ENCODE measurements at regions not wholly inside any gene's neighbourhood (a gene's known extent, or its start where the extent isn't known, plus 50 kb on each side); places are given as distances from the start of the nearest gene placed in this dataset.

DNA sequence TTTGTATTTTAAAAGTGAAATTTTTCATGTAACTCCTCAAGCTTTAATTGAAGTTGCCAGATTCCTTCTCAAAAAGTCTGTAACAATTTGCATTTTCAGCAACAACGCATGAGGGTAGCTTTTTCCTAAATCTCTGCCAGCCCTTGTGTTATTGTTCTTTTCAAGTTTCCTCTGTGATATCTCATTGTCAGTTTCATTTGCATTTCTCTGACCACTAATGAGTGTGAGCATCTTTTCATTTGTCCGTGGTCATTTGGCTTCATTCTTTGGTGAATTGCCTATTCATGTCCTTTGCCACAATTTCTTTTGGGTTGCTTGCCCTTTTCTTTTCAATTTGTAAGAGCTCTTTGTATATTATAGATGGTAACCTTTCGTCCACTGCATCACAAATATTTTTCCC, 68.0 kb upstream of the NKD1 start:
- WGBS = 82% methylated on average over 3 of the region's 3 CpGs
- no peak for DNase-seq (ENCODE audit: low spot score)

DNA sequence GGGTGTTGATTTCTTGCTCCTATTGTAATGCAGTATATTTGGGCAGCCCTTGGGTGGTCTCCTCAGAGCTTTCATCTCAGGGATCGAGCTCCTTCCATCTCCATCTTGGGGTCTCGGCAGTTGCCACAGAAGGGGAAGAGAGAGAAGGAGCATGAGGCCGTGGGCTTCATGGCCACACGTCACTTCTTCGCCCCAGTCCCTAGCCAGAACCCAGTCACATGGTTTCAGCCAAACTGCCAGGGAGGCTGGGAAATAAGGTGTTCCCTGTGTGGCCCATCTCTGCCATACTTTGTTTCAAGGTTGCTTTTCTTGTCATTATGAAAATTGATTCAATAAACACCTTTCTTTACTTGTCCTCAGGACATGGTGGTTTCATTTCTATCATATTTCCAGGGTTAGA, 68.4 kb upstream of the NKD1 start:
- WGBS = 85% methylated on average over 5 of the region's 5 CpGs

More for the DNA sequence above, 68.0 kb upstream of the NKD1 start:
- Histone ChIP-seq H3K36me3 (ENCODE audit: control insufficient read depth in 4 of 4, insufficient read depth in 3 of 4, low read depth in 1 of 4, low read length in 3 of 4) (no peaks in the 10 kb centered on the region), H3K9me3 (ENCODE audit: control insufficient read depth in 4 of 4, low read length in 3 of 4) (peaks cover 0 to 3% (median under 1%) of the 10 kb centered on the region in 4 donors), H3K4me3 (ENCODE audit: low read depth in 1 of 3, low read length in 3 of 3) (no peak overlapping the region), H3K27ac (ENCODE audit: low read depth in 1 of 2, low read length in 2 of 2) (no peak overlapping the region), H3K4me1 (ENCODE audit: control insufficient read depth in 4 of 4, insufficient read depth in 4 of 4, low read length in 3 of 4) (no peaks in the 10 kb centered on the region), H3K27me3 (ENCODE audit: control insufficient read depth in 4 of 4, insufficient read depth in 4 of 4, low read length in 3 of 4) (peaks cover 0 to 3% (median 0%) of the 10 kb centered on the region in 4 donors), H3K9ac (ENCODE audit: low read depth in 1 of 2, low read length in 2 of 2) (no peak overlapping the region)
- TF ChIP-seq, protein P1, sequence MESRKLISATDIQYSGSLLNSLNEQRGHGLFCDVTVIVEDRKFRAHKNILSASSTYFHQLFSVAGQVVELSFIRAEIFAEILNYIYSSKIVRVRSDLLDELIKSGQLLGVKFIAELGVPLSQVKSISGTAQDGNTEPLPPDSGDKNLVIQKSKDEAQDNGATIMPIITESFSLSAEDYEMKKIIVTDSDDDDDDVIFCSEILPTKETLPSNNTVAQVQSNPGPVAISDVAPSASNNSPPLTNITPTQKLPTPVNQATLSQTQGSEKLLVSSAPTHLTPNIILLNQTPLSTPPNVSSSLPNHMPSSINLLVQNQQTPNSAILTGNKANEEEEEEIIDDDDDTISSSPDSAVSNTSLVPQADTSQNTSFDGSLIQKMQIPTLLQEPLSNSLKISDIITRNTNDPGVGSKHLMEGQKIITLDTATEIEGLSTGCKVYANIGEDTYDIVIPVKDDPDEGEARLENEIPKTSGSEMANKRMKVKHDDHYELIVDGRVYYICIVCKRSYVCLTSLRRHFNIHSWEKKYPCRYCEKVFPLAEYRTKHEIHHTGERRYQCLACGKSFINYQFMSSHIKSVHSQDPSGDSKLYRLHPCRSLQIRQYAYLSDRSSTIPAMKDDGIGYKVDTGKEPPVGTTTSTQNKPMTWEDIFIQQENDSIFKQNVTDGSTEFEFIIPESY (IDR thresholded peaks at IDR 0.05) = no peak
- TF ChIP-seq SP1 (IDR thresholded peaks at IDR 0.05) = no peak
- TF ChIP-seq RAD21 (IDR thresholded peaks at IDR 0.05) = no peak
- no peak for TF ChIP-seq YY1 (IDR thresholded peaks at IDR 0.05)
- no peak for TF ChIP-seq CTCF (IDR thresholded peaks at IDR 0.05; ENCODE audit: low read depth, low read length, missing input control)
- no peak for TF ChIP-seq FOXA1 (IDR thresholded peaks at IDR 0.05)
- no peak for TF ChIP-seq FOXA2 (IDR thresholded peaks at IDR 0.05)
- TF ChIP-seq GABPA (IDR thresholded peaks at IDR 0.05 in 1 of 2, conservative IDR thresholded peaks at IDR 0.05 in 1 of 2) = no peak
- TF ChIP-seq EGR1 (IDR thresholded peaks at IDR 0.05; ENCODE audit: low read depth in 2 of 2) = no peak
- no peak for TF ChIP-seq HNF4G (IDR thresholded peaks at IDR 0.05)

More for the DNA sequence above, 68.4 kb upstream of the NKD1 start:
- Histone ChIP-seq H3K9ac (ENCODE audit: low read depth in 1 of 2, low read length in 2 of 2) (no peak overlapping the region), H3K4me3 (ENCODE audit: low read depth in 1 of 3, low read length in 3 of 3) (no peak overlapping the region), H3K4me1 (ENCODE audit: control insufficient read depth in 4 of 4, insufficient read depth in 4 of 4, low read length in 3 of 4) (no peaks in the 10 kb centered on the region), H3K27me3 (ENCODE audit: control insufficient read depth in 4 of 4, insufficient read depth in 4 of 4, low read length in 3 of 4) (peaks cover 0 to 3% (median 0%) of the 10 kb centered on the region in 4 donors), H3K36me3 (ENCODE audit: control insufficient read depth in 4 of 4, insufficient read depth in 3 of 4, low read depth in 1 of 4, low read length in 3 of 4) (no peaks in the 10 kb centered on the region), H3K9me3 (ENCODE audit: control insufficient read depth in 4 of 4, low read length in 3 of 4) (no peaks in the 10 kb centered on the region), H3K27ac (ENCODE audit: low read depth in 1 of 2, low read length in 2 of 2) (no peak overlapping the region)
- TF ChIP-seq YY1 (IDR thresholded peaks at IDR 0.05) (no peak), FOXA2 (IDR thresholded peaks at IDR 0.05) (no peak), MAX (IDR thresholded peaks at IDR 0.05) (no peak), GABPA (IDR thresholded peaks at IDR 0.05 in 1 of 2, conservative IDR thresholded peaks at IDR 0.05 in 1 of 2) (no peak), EGR1 (IDR thresholded peaks at IDR 0.05; ENCODE audit: low read depth in 2 of 2) (no peak), HNF4G (IDR thresholded peaks at IDR 0.05) (no peak), NR2F2 (IDR thresholded peaks at IDR 0.05) (no peak), CTCF (IDR thresholded peaks at IDR 0.05; ENCODE audit: low read depth, low read length, missing input control) (no peak), JUND (IDR thresholded peaks at IDR 0.05) (no peak), RAD21 (IDR thresholded peaks at IDR 0.05) (no peak)
- TF ChIP-seq, protein P1 (IDR thresholded peaks at IDR 0.05) = no peak
- TF ChIP-seq, protein P2, sequence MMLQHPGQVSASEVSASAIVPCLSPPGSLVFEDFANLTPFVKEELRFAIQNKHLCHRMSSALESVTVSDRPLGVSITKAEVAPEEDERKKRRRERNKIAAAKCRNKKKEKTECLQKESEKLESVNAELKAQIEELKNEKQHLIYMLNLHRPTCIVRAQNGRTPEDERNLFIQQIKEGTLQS (IDR thresholded peaks at IDR 0.05) = no peak
- DNase-seq (ENCODE audit: low spot score) = no peak
